Neural cell (in vitro differentiated cells): ENCODE measurements at regions not wholly inside any gene's neighbourhood (a gene's known extent, or its start where the extent isn't known, plus 50 kb on each side); places are given as distances from the start of the nearest gene placed in this dataset.

Experiments used
- H2AFZ ChIP-seq: fragments of 200-600, 300-800 bp; sonication (generic), shearing (Covaris generic); 2 replicates; pipeline ENCODE4 v1.6.0; 2014; ENCODE audit warnings: low read depth, mild to moderate bottlenecking, antibody characterized with exemption, low read length, moderate library complexity
- H3F3A ChIP-seq: fragments of 200-600 bp; shearing (Covaris generic); 2 replicates; pipeline ENCODE4 v1.6.1; 2016; ENCODE audit warnings: mild to moderate bottlenecking, moderate library complexity, mixed read lengths, antibody characterized with exemption, low read length; ENCODE audit not compliant: insufficient read depth, poor library complexity, severe bottlenecking
- H3K27ac ChIP-seq: fragments of 200-600, 300-800 bp; sonication (generic), shearing (Covaris generic); 2 replicates; pipeline ENCODE4 v1.5.1; 2014; ENCODE audit warnings: mild to moderate bottlenecking, low read length, moderate library complexity
- H3K27me3 ChIP-seq: fragments of 300-800, 200-600 bp; sonication (generic), shearing (Covaris generic); 2 replicates; pipeline ENCODE4 v1.6.0; 2014; ENCODE audit warnings: mild to moderate bottlenecking, low read depth, low read length, moderate library complexity; ENCODE audit not compliant: insufficient read depth
- H3K36me3 ChIP-seq: fragments of 300-800, 200-600 bp; sonication (generic), shearing (Covaris generic); 2 replicates; pipeline ENCODE4 v1.5.1; 2014; ENCODE audit warnings: mild to moderate bottlenecking, antibody characterized with exemption, low read length, moderate library complexity; ENCODE audit not compliant: insufficient read depth
- H3K4me2 ChIP-seq: fragments of 300-800, 200-600 bp; sonication (generic), shearing (Covaris generic); 2 replicates; pipeline ENCODE4 v1.6.0; 2014; ENCODE audit warnings: mild to moderate bottlenecking, low read length
- H3K4me3 ChIP-seq: fragments of 300-800, 200-600 bp; sonication (generic), shearing (Covaris generic); 2 replicates; pipeline ENCODE4 v1.5.1; 2014; ENCODE audit warnings: mild to moderate bottlenecking, low read length, moderate library complexity
- H3K79me2 ChIP-seq: fragments of 200-600 bp; shearing (Covaris generic); replicated peaks from 2 replicates; pipeline ENCODE4 v1.6.0; 2014; ENCODE audit warnings: mild to moderate bottlenecking, low read length, moderate library complexity; ENCODE audit not compliant: insufficient read depth
- H3K9ac ChIP-seq: fragments of 300-800, 200-600 bp; sonication (generic), shearing (Covaris generic); 2 replicates; pipeline ENCODE4 v1.6.1; 2016; ENCODE audit warnings: mild to moderate bottlenecking, low read length, mixed read lengths
- H3K9me2 ChIP-seq: fragments of 200-600 bp; shearing (Covaris generic); 2 replicates; pipeline ENCODE4 v1.6.1; 2016; ENCODE audit warnings: mild to moderate bottlenecking, low read length, mixed read lengths; ENCODE audit not compliant: insufficient read depth
- H3K9me3 ChIP-seq: fragments of 200-600, 300-800 bp; sonication (generic), shearing (Covaris generic); 2 replicates; pipeline ENCODE4 v1.6.1; 2016; ENCODE audit warnings: mild to moderate bottlenecking, mixed run types, low read length, moderate library complexity, mixed read lengths
- H4K20me1 ChIP-seq: fragments of 200-600 bp; shearing (Covaris generic); 2 replicates; pipeline ENCODE4 v1.6.1; 2016; ENCODE audit warnings: mild to moderate bottlenecking, mixed run types; ENCODE audit not compliant: insufficient read depth
- EP300 ChIP-seq: fragments of 450-650 bp; conservative IDR thresholded peaks from 2 replicates; pipeline ENCODE4 v1.6.1; 2014; ENCODE audit warnings: antibody characterized with exemption, mild to moderate bottlenecking, moderate library complexity; ENCODE audit not compliant: poor library complexity, severe bottlenecking
- EZH2 ChIP-seq: fragments of 200-600, 300-800 bp; shearing (Covaris generic), sonication (generic); IDR thresholded peaks from 2 replicates; pipeline ENCODE4 v1.6.1; 2014; ENCODE audit warnings: antibody characterized with exemption, low read length, borderline replicate concordance, mild to moderate bottlenecking; ENCODE audit not compliant: insufficient read depth, poor library complexity, severe bottlenecking
- POLR2AphosphoS5 ChIP-seq: IDR thresholded peaks from 2 replicates; pipeline ENCODE4 v1.6.1; 2012
- RAD21 ChIP-seq: fragments of 450-650 bp; conservative IDR thresholded peaks from 2 replicates; pipeline ENCODE4 v1.6.1; 2014; ENCODE audit warnings: antibody characterized with exemption, mild to moderate bottlenecking, moderate library complexity
- SMC3 ChIP-seq: fragments of 450-650 bp; conservative IDR thresholded peaks from 2 replicates; pipeline ENCODE4 v1.6.1; 2014; ENCODE audit warnings: antibody characterized with exemption, mild to moderate bottlenecking, moderate library complexity; ENCODE audit not compliant: poor library complexity
- TAF1 ChIP-seq: IDR thresholded peaks from 2 replicates; pipeline ENCODE4 v1.6.1; 2012; ENCODE audit warnings: low read depth
- TF ChIP-seq, protein P1 (sequence below): fragments of 450-650 bp; IDR thresholded peaks from 2 replicates; pipeline ENCODE4 v1.5.1; 2014; ENCODE audit warnings: antibody characterized with exemption, mild to moderate bottlenecking, moderate library complexity; ENCODE audit not compliant: poor library complexity, severe bottlenecking
- TF ChIP-seq, protein P2 (sequence below): IDR thresholded peaks from 2 replicates; pipeline ENCODE4 v1.6.1; 2012; ENCODE audit warnings: borderline replicate concordance

DNA sequence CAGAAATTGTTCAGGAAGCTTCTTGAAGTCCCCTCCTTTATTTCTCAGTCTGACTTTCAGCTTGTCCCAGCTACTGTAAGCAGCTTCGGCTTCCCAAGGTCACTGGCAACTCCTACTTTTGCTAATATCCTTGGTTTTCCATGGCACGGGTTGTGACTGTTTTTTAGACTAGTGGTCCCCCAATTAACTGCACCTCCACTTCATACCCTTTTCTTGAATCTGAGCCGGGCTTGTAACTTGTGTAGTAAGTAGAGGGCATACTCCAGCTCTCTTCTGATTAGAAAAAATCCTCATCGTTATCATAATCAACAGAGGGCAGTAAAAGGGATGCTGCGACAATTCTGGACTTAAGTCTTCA, 162.3 kb upstream of the TNFAIP3 start:
- H3K4me3 ChIP-seq, result no peak overlapping the region
- H3K79me2 ChIP-seq, result no peaks in the 10 kb centered on the region
- no peaks in the 10 kb centered on the region for H3K36me3 ChIP-seq
- H3K9ac ChIP-seq, result no peak overlapping the region
- H3K4me2 ChIP-seq, result no peak overlapping the region
- H2AFZ ChIP-seq, result no peak overlapping the region
- H3K27ac ChIP-seq, result no peak overlapping the region
- H3K9me2 ChIP-seq, result no peaks in the 10 kb centered on the region
- H3K27me3 ChIP-seq, result no peaks in the 10 kb centered on the region
- H3K9me3 ChIP-seq, result no peaks in the 10 kb centered on the region
- H4K20me1 ChIP-seq, result no peaks in the 10 kb centered on the region
- TF ChIP-seq EZH2 (no peak), EP300 (no peak), RAD21 (no peak), SMC3 (no peak), TAF1 (no peak), POLR2AphosphoS5 (no peak)
- TF ChIP-seq, protein P1, sequence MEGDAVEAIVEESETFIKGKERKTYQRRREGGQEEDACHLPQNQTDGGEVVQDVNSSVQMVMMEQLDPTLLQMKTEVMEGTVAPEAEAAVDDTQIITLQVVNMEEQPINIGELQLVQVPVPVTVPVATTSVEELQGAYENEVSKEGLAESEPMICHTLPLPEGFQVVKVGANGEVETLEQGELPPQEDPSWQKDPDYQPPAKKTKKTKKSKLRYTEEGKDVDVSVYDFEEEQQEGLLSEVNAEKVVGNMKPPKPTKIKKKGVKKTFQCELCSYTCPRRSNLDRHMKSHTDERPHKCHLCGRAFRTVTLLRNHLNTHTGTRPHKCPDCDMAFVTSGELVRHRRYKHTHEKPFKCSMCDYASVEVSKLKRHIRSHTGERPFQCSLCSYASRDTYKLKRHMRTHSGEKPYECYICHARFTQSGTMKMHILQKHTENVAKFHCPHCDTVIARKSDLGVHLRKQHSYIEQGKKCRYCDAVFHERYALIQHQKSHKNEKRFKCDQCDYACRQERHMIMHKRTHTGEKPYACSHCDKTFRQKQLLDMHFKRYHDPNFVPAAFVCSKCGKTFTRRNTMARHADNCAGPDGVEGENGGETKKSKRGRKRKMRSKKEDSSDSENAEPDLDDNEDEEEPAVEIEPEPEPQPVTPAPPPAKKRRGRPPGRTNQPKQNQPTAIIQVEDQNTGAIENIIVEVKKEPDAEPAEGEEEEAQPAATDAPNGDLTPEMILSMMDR, result no peak
- H3F3A ChIP-seq, result no peaks in the 10 kb centered on the region

DNA sequence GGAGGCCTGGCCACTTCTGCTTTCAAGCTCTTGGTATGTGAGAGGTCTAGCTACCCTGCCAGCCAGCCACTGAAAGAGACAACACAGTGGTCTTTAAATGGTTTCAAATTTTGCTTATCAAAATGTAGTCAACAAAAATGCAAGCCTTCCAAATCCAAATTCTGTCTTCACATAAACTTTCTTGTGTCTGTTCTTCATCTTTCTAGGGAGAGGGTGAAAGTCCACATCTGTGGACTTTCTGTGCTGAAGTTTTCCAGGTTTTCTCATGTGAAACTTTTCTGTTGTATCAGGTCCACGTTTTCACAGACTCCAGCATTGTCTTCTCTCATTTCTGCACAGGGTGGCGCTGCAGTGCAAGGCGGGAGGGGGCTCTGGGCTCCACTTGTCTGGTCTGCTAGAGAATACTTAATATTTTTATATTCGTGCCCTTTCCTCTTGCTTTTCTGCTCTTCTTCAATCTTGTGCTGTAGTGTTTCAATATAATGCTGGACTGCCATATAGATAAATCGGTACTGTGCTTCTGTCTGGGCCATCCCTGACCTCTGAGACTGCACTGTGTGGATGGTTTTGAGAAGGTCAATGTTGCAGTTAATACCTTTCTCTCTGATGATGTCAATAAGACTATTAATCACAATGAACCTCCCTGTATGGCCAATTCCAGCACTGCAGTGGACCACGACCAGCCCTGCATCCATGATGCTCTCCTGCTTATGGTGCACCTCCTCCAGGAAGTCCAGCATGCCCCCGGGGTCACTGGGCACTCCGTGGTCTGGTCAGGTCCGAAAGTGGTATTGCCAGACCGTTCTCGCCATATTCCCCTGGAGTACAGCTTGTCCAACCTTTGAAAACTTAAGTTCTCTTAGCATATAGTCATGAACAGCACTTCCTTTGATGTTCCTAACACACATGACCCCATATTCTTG, 161.6 kb upstream of the TNFAIP3 start:
- Histone ChIP-seq H3K27me3 (no peaks in the 10 kb centered on the region), H3K9me3 (no peaks in the 10 kb centered on the region), H3K9me2 (no peaks in the 10 kb centered on the region), H3K9ac (no peak overlapping the region), H4K20me1 (no peaks in the 10 kb centered on the region), H3F3A (no peaks in the 10 kb centered on the region), H3K27ac (no peak overlapping the region), H3K4me2 (no peak overlapping the region), H3K79me2 (no peaks in the 10 kb centered on the region), H3K36me3 (no peaks in the 10 kb centered on the region), H2AFZ (no peak overlapping the region), H3K4me3 (no peak overlapping the region)
- TF ChIP-seq EP300 (no peak), RAD21 (peak; percentile 72), SMC3 (peak; percentile 73), EZH2 (no peak), TAF1 (no peak)
- TF ChIP-seq, protein P1, result peak; percentile 69
- TF ChIP-seq, protein P2, sequence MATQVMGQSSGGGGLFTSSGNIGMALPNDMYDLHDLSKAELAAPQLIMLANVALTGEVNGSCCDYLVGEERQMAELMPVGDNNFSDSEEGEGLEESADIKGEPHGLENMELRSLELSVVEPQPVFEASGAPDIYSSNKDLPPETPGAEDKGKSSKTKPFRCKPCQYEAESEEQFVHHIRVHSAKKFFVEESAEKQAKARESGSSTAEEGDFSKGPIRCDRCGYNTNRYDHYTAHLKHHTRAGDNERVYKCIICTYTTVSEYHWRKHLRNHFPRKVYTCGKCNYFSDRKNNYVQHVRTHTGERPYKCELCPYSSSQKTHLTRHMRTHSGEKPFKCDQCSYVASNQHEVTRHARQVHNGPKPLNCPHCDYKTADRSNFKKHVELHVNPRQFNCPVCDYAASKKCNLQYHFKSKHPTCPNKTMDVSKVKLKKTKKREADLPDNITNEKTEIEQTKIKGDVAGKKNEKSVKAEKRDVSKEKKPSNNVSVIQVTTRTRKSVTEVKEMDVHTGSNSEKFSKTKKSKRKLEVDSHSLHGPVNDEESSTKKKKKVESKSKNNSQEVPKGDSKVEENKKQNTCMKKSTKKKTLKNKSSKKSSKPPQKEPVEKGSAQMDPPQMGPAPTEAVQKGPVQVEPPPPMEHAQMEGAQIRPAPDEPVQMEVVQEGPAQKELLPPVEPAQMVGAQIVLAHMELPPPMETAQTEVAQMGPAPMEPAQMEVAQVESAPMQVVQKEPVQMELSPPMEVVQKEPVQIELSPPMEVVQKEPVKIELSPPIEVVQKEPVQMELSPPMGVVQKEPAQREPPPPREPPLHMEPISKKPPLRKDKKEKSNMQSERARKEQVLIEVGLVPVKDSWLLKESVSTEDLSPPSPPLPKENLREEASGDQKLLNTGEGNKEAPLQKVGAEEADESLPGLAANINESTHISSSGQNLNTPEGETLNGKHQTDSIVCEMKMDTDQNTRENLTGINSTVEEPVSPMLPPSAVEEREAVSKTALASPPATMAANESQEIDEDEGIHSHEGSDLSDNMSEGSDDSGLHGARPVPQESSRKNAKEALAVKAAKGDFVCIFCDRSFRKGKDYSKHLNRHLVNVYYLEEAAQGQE, result no peak
